Cardiac muscle cell (in vitro differentiated cells and primary cell): ENCODE measurements at regions not wholly inside any gene's neighbourhood (a gene's known extent, or its start where the extent isn't known, plus 50 kb on each side); places are given as distances from the start of the nearest gene placed in this dataset.

Experiments used
- DNase-seq, 2 donors: peaks; one replicate each; pipeline versions ENCODE4 v3.0.0 to v3.0.0-alpha.2; 2010 to 2017; ENCODE audit warnings: low read depth in 1 of 2, low spot score in 1 of 2
- H3K27ac ChIP-seq: fragments of 200-600 bp; sonication (generic); 2 replicates; pipeline ENCODE4 v1.5.1; 2016
- H3K27me3 ChIP-seq: fragments of 200-600 bp; sonication (generic); 2 replicates; pipeline ENCODE4 v1.6.0; 2016; ENCODE audit warnings: control low read depth
- H3K36me3 ChIP-seq: fragments of 200-600 bp; sonication (generic); 2 replicates; pipeline ENCODE4 v1.5.1; 2016; ENCODE audit warnings: control low read depth
- H3K4me1 ChIP-seq: fragments of 200-600 bp; sonication (generic); 2 replicates; pipeline ENCODE4 v1.8.1; 2017; ENCODE audit warnings: low read depth, mild to moderate bottlenecking, mixed run types
- H3K4me3 ChIP-seq: fragments of 200-600 bp; sonication (generic); 2 replicates; pipeline ENCODE4 v1.5.1; 2016; ENCODE audit warnings: mild to moderate bottlenecking
- H3K9me3 ChIP-seq: fragments of 200-600 bp; sonication (generic); 2 replicates; pipeline ENCODE4 v1.5.1; 2017; ENCODE audit warnings: low read depth, mild to moderate bottlenecking, control low read depth
- TF ChIP-seq, protein P1 (sequence below): IDR thresholded peaks from 2 replicates; pipeline ENCODE4 v1.5.1; 2012; ENCODE audit warnings: low read depth, mild to moderate bottlenecking, low read length

- no peak overlapping the region for H3K4me3 ChIP-seq
- TF ChIP-seq, protein P1, sequence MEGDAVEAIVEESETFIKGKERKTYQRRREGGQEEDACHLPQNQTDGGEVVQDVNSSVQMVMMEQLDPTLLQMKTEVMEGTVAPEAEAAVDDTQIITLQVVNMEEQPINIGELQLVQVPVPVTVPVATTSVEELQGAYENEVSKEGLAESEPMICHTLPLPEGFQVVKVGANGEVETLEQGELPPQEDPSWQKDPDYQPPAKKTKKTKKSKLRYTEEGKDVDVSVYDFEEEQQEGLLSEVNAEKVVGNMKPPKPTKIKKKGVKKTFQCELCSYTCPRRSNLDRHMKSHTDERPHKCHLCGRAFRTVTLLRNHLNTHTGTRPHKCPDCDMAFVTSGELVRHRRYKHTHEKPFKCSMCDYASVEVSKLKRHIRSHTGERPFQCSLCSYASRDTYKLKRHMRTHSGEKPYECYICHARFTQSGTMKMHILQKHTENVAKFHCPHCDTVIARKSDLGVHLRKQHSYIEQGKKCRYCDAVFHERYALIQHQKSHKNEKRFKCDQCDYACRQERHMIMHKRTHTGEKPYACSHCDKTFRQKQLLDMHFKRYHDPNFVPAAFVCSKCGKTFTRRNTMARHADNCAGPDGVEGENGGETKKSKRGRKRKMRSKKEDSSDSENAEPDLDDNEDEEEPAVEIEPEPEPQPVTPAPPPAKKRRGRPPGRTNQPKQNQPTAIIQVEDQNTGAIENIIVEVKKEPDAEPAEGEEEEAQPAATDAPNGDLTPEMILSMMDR: no peak
- H3K27me3 ChIP-seq: no peaks in the 10 kb centered on the region
- peaks cover 5% of the 10 kb centered on the region for H3K4me1 ChIP-seq
- no peak for DNase-seq
- no peak overlapping the region for H3K27ac ChIP-seq
- H3K36me3 ChIP-seq: no peaks in the 10 kb centered on the region
- H3K9me3 ChIP-seq: no peaks in the 10 kb centered on the region
Measured at GRCh38 chr9:129239946-129240490, 62.0 kb upstream of the IER5L start.

GRCh38 chr9:129237803-129238202, 59.7 kb upstream of the IER5L start:
- DNase-seq: no peak
- TF ChIP-seq, protein P1: no peak

DNA sequence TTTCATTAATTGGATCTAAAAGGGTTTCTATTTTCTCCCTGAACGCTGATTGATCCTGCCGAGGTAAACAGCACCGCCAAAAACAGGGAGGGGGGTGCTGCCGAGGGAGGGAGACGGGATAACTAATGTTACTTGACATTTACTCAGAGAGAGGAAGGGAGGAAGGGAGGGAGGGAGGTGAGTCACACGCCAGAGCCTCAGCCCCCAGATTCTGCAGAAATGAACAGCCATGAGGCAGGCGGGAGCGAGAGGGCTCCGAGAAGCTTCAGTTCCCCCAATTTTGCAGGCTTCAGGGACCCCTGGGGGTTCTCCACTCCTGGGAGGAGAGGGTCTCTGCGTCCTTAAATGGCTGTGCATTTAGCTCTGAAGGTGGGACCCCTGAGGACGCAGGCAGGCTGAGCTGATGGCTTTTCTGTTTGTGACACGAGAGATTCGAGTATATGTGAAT, 59.1 kb upstream of the IER5L start:
- DNase-seq: peak in 1 of 2 donors; percentile 73
- TF ChIP-seq, protein P1: no peak
- H3K4me3 ChIP-seq: no peak overlapping the region
- H3K36me3 ChIP-seq: no peaks in the 10 kb centered on the region
- no peak overlapping the region for H3K27ac ChIP-seq
- no peaks in the 10 kb centered on the region for H3K27me3 ChIP-seq
- H3K9me3 ChIP-seq: no peaks in the 10 kb centered on the region
- H3K4me1 ChIP-seq: peaks cover 5% of the 10 kb centered on the region

More at GRCh38 chr9:129237803-129238202, 59.7 kb upstream of the IER5L start:
- Histone ChIP-seq H3K4me3 (no peak overlapping the region), H3K27ac (no peak overlapping the region), H3K27me3 (no peaks in the 10 kb centered on the region), H3K9me3 (no peaks in the 10 kb centered on the region), H3K4me1 (peaks cover 5% of the 10 kb centered on the region), H3K36me3 (no peaks in the 10 kb centered on the region)

DNA sequence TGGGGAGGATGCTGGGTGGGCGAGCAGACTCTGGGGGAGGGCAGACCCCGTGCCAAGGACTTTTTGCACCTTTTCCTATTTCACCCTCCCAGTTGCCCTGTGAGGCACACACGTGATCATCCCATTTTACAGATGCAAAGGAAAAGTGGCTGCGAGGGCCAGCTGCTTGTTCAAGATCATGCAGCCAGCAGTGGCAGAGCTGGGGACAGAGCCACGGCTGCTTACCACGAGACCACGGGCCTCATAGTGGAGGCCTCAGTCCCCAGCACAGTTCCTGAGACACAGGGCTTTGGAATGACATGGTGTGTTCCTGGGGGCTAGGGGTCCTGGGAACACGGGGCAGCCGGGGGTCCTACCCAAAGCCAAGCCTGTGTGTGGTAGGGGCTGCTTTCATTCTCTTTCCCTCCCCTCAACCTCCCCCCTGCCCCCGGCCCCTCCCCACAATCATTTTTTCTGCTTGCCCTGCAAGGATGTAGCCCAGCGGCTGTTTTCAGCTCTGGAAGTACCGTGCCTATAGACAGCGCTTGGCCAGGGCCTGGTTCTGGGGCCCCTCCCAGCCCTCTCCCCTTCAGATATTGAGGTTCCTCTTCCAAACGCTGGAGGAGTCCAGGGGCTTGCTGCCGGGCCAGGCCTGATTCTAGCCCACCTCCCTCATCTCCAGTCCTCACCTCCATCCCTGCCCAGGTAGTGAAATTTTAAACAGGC, 58.5 kb upstream of the IER5L start:
- Histone ChIP-seq H3K4me3 (no peak overlapping the region), H3K27me3 (no peaks in the 10 kb centered on the region), H3K36me3 (no peaks in the 10 kb centered on the region), H3K4me1 (peaks cover 5% of the 10 kb centered on the region), H3K27ac (no peak overlapping the region), H3K9me3 (no peaks in the 10 kb centered on the region)
- DNase-seq: no peak
- TF ChIP-seq, protein P1: no peak

DNA sequence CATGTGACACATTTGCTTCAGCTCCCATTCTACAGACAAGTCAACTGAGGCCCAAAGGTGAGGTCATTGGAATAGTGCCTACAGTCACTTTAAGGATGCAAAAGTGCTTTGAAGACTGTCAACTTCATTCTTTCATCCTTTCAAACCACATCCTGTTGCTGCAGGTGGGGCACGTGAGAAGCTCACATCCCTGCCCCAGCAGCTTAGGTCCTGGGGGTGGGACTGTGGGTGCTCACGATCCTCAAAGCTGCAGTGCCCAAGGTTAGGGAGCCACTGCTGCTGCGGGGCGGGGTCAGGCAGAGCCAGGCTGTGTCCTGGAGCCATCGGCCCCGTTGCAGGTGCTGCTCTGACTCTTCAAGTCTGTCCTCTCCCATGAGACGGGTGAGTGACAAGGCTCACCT, 57.9 kb upstream of the IER5L start:
- Histone ChIP-seq H3K9me3 (no peaks in the 10 kb centered on the region), H3K27me3 (no peaks in the 10 kb centered on the region), H3K4me3 (no peak overlapping the region), H3K4me1 (peaks cover 5% of the 10 kb centered on the region), H3K27ac (no peak overlapping the region), H3K36me3 (no peaks in the 10 kb centered on the region)
- TF ChIP-seq, protein P1: no peak
- no peak for DNase-seq
